Fibroblast of skin of left quadriceps (primary cell): ENCODE measurements at regions not wholly inside any gene's neighbourhood (a gene's known extent, or its start where the extent isn't known, plus 50 kb on each side); places are given as distances from the start of the nearest gene placed in this dataset.
"Not testable (repeated sequence)": the region's sequence is repeated elsewhere in the genome, so short reads cannot be mapped to it uniquely, and the experiment has no call there.

Experiments
- DNase-seq, 2 experiments: peaks; one replicate each; pipeline ENCODE4 v3.0.0-alpha.2; 2013; ENCODE audit warnings: low read depth in 2 of 2

GRCh38 chr6:18527836-18528743 lies 140.9 kb downstream of the RNF144B start:
- DNase-seq: no peak

- no peak for DNase-seq
Observed at GRCh38 chr6:18530201-18530600, 143.1 kb downstream of the RNF144B start.

- no peak for DNase-seq
Observed at GRCh38 chr6:18532139-18532538, 145.0 kb downstream of the RNF144B start.

GRCh38 chr6:18533793-18534192 lies 146.6 kb downstream of the RNF144B start:
- DNase-seq: no peak

- DNase-seq: no peak
Observed at GRCh38 chr6:18536591-18537055, 149.5 kb downstream of the RNF144B start.

- no peak for DNase-seq
Observed at GRCh38 chr6:18538315-18538714, 151.2 kb downstream of the RNF144B start.

GRCh38 chr6:18543051-18543450 lies 155.9 kb downstream of the RNF144B start:
- no peak for DNase-seq

GRCh38 chr6:18545142-18545541 lies 158.0 kb downstream of the RNF144B start:
- not testable (repeated sequence) for DNase-seq

- no peak for DNase-seq
Observed at GRCh38 chr6:18545726-18546125, 158.6 kb downstream of the RNF144B start.

- DNase-seq: no peak
Observed at GRCh38 chr6:18550119-18550518, 163.0 kb downstream of the RNF144B start.

- DNase-seq: peak; percentile 21 to 32
Observed at GRCh38 chr6:18551228-18551627, 164.1 kb downstream of the RNF144B start.

GRCh38 chr6:18555750-18556149 lies 168.6 kb downstream of the RNF144B start:
- no peak for DNase-seq

GRCh38 chr6:18561037-18561750 lies 174.0 kb downstream of the RNF144B start:
- no peak for DNase-seq

- no peak for DNase-seq
Observed at GRCh38 chr6:18562726-18563125, 175.6 kb downstream of the RNF144B start.

GRCh38 chr6:18564775-18565174 lies 177.6 kb downstream of the RNF144B start:
- no peak for DNase-seq

- no peak for DNase-seq
Observed at GRCh38 chr6:18565231-18565630, 178.1 kb downstream of the RNF144B start.

- DNase-seq: no peak
Observed at GRCh38 chr6:18567380-18567779, 180.2 kb downstream of the RNF144B start.

- DNase-seq: no peak
Observed at GRCh38 chr6:18577491-18577890, 190.3 kb downstream of the RNF144B start.

- no peak for DNase-seq
Observed at GRCh38 chr6:18579166-18579565, 192.0 kb downstream of the RNF144B start.

GRCh38 chr6:18579869-18580268 lies 192.7 kb downstream of the RNF144B start:
- no peak for DNase-seq

GRCh38 chr6:18584372-18584771 lies 197.2 kb downstream of the RNF144B start:
- no peak for DNase-seq

GRCh38 chr6:18585032-18585573 lies 198.0 kb downstream of the RNF144B start:
- DNase-seq: peak in 1 of 2 experiments; percentile 13

GRCh38 chr6:18586133-18586532 lies 199.0 kb downstream of the RNF144B start:
- DNase-seq: no peak
